ENCODE measurements at regions not wholly inside any gene's neighbourhood (a gene's known extent, or its start where the extent isn't known, plus 50 kb on each side); places are given as distances from the start of the nearest gene placed in this dataset.

- TF ChIP-seq POLR2A (IDR thresholded peaks at IDR 0.05; ENCODE audit: low read length) = no peak
- TF ChIP-seq GATA1 (IDR thresholded peaks at IDR 0.05; ENCODE audit: low read depth, low read length) = no peak
These were observed 309.9 kb upstream of the SATB1 start for GRCh38 chr3:18735005-18735404.

Measured in erythroblast (primary cell).